ENCODE measurements at regions not wholly inside any gene's neighbourhood (a gene's known extent, or its start where the extent isn't known, plus 50 kb on each side); places are given as distances from the start of the nearest gene placed in this dataset.
"Not testable (repeated sequence)": the region's sequence is repeated elsewhere in the genome, so short reads cannot be mapped to it uniquely, and the experiment has no call there.

DNA sequence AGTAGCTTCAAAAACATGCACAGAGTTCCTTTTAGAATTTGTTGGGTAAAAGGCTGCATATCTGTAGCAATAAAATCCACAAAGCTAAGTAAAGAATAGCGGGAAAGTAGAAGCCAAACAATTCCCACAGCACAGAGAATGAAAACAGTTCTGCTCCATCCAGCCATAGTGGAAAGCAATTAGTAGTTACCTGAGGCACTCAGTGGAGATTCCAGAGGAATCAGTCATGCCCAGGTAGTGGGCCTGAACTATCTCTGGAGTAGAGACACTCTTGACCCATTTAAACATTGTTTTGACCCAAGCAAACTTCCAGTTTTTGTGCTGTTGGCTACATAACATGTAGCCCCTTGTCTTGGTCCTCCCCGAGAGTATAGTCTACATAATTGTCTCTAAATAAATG lies 559.5 kb upstream of the PTCHD4 start:
- intact Hi-C loops (cut with DNase I) = no loop called here
- no peak for TF ChIP-seq POLR2A (IDR thresholded peaks at IDR 0.05)
- TF ChIP-seq, protein P1, sequence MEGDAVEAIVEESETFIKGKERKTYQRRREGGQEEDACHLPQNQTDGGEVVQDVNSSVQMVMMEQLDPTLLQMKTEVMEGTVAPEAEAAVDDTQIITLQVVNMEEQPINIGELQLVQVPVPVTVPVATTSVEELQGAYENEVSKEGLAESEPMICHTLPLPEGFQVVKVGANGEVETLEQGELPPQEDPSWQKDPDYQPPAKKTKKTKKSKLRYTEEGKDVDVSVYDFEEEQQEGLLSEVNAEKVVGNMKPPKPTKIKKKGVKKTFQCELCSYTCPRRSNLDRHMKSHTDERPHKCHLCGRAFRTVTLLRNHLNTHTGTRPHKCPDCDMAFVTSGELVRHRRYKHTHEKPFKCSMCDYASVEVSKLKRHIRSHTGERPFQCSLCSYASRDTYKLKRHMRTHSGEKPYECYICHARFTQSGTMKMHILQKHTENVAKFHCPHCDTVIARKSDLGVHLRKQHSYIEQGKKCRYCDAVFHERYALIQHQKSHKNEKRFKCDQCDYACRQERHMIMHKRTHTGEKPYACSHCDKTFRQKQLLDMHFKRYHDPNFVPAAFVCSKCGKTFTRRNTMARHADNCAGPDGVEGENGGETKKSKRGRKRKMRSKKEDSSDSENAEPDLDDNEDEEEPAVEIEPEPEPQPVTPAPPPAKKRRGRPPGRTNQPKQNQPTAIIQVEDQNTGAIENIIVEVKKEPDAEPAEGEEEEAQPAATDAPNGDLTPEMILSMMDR (IDR thresholded peaks at IDR 0.05) = no peak
- H3K4me3 ChIP-seq (replicated peaks in 1 of 3) = no peak overlapping the region
- 65 to 69% methylated on average over 2 of the region's 2 CpGs for WGBS, 2 donors
- no peak overlapping the region for H3K27ac ChIP-seq
- no peaks in the 10 kb centered on the region for H3K9me3 ChIP-seq
- no peaks in the 10 kb centered on the region for H3K27me3 ChIP-seq
- H3K4me1 ChIP-seq = no peaks in the 10 kb centered on the region
- DNase-seq = no peak
- H3K36me3 ChIP-seq = no peaks in the 10 kb centered on the region

DNA sequence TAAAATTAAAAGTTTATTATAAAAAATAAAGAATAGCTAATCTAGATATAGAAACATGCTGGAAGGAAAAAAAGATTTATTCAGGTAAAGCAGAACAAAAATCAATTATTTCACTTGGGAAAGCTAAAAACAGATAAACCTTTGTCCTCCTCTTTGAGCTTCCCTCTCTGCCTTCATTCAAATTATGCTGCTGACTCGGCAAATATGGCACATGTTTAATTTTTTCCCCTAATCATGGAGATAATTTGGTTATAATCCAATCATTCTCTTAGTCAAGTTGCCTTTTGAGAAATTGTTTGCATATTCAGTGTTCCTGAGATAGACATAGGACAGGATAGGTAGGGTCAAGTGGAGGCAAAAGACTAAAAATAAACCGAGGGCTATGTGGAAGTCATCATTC lies 556.8 kb upstream of the PTCHD4 start:
- TF ChIP-seq, protein P1 (IDR thresholded peaks at IDR 0.05) = no peak
- TF ChIP-seq POLR2A (IDR thresholded peaks at IDR 0.05) = no peak
- intact Hi-C loops (cut with DNase I) = no loop called here
- Histone ChIP-seq H3K9me3 (no peaks in the 10 kb centered on the region), H3K36me3 (no peaks in the 10 kb centered on the region), H3K4me3 (replicated peaks in 1 of 3) (no peak overlapping the region), H3K4me1 (no peaks in the 10 kb centered on the region), H3K27ac (no peak overlapping the region), H3K27me3 (no peaks in the 10 kb centered on the region)
- 48 to 58% methylated on average over 2 of the region's 2 CpGs for WGBS, 2 donors
- DNase-seq = no peak

DNA sequence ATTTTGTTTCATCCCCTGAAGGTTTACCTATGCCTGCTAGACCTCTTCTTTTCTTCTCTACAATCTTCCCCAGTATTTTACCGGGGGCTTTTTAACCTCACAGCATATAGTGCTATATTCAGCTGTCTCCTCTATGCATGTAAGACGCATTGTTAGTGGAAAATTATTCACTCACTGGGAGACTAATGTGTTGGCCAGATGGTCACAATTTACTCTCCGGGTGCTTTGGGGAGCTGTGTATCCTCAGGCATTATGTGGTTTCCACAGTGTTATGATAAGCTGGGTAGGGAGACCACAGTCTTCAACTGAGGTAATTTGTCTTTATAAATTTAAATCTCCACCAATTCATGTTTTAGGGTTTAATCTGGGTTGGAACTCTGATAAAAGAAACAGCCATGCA lies 553.8 kb upstream of the PTCHD4 start:
- no peak overlapping the region for H3K27ac ChIP-seq
- no peaks in the 10 kb centered on the region for H3K9me3 ChIP-seq
- DNase-seq = no peak
- 59 to 69% methylated on average over 3 of the region's 3 CpGs for WGBS, 2 donors
- no peaks in the 10 kb centered on the region for H3K27me3 ChIP-seq
- intact Hi-C loops (cut with DNase I) = no loop called here
- TF ChIP-seq, protein P1 (IDR thresholded peaks at IDR 0.05) = no peak
- no peak for TF ChIP-seq POLR2A (IDR thresholded peaks at IDR 0.05)
- no peaks in the 10 kb centered on the region for H3K4me1 ChIP-seq
- H3K36me3 ChIP-seq = no peaks in the 10 kb centered on the region
- no peak overlapping the region for H3K4me3 ChIP-seq (replicated peaks in 1 of 3)

DNA sequence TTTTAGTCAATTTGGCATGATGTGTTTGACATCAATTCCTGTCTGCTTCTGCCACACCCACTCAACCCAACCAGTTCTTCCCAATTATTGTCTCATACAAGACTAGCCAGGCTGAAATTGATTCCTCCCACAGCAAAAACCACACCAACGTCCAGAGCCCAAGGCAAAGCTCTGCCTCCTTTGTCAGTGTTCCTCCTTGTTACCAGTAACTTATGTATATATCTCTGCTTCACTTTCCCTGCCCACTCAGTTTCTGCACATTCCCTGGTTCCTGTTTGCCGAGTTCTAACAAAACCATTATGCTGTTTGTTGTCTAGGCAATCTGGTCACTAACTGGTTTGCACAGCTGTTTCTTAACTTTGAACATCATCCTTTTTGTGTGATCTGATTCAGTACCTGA lies 547.9 kb upstream of the PTCHD4 start:
- H3K36me3 ChIP-seq = no peaks in the 10 kb centered on the region
- WGBS, 2 donors = 45 to 57% methylated on average over 2 of the region's 2 CpGs
- H3K27me3 ChIP-seq = no peaks in the 10 kb centered on the region
- TF ChIP-seq, protein P1 (IDR thresholded peaks at IDR 0.05) = no peak
- TF ChIP-seq POLR2A (IDR thresholded peaks at IDR 0.05) = no peak
- intact Hi-C loops (cut with DNase I) = no loop called here
- no peaks in the 10 kb centered on the region for H3K4me1 ChIP-seq
- H3K27ac ChIP-seq = no peak overlapping the region
- no peak for DNase-seq
- H3K4me3 ChIP-seq (replicated peaks in 1 of 3) = no peak overlapping the region
- H3K9me3 ChIP-seq = no peaks in the 10 kb centered on the region

DNA sequence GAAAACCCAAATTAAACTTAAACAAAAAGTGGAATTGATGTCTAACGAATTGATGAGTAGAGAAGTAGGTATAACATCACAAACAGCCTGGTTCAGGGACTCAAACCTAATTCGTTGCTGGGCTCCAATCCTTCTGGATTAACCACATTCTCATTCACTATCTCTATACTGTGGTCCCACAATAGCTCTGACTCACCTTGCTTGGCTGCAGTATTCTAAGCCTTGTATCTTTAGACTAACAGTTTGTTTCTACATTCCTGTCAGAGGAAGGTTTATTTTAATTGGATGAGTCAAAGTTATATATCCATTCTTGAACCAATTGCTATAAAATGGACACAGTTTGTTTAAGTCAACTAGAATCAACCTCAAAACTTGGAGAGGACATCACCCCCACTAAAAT lies 530.5 kb upstream of the PTCHD4 start:
- no peaks in the 10 kb centered on the region for H3K4me1 ChIP-seq
- no peak for DNase-seq
- H3K27ac ChIP-seq = no peak overlapping the region
- H3K9me3 ChIP-seq = no peaks in the 10 kb centered on the region
- no peaks in the 10 kb centered on the region for H3K36me3 ChIP-seq
- intact Hi-C loops (cut with DNase I) = no loop called here
- WGBS, 2 donors = 71 to 81% methylated on average over 2 of the region's 2 CpGs
- H3K4me3 ChIP-seq (replicated peaks in 1 of 3) = no peak overlapping the region
- H3K27me3 ChIP-seq = no peaks in the 10 kb centered on the region
- TF ChIP-seq, protein P1 (IDR thresholded peaks at IDR 0.05) = no peak
- TF ChIP-seq POLR2A (IDR thresholded peaks at IDR 0.05) = no peak

DNA sequence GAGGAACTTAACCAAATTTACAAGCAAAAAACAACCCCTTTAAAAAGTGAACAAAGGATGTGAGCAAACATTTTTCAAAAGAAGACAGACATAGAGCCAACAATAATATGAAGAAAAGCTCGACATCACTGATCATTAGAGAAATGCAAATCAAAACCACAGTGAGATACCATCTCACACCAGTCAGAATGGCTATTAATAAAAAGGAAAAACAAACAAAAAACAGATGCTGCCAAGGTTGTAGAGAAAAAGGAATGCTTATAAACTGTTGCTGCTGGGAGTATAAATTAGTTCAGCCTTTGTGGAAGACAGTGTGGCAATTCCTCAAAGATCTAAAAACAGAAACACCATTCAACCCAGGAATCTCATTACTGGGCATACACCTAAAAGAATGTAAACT lies 527.8 kb upstream of the PTCHD4 start:
- H3K9me3 ChIP-seq; intact Hi-C loops (cut with DNase I); H3K27ac ChIP-seq; H3K36me3 ChIP-seq; DNase-seq; H3K27me3 ChIP-seq; H3K4me1 ChIP-seq; H3K4me3 ChIP-seq (replicated peaks in 1 of 3): not testable (repeated sequence)
- WGBS, 2 donors = 48 to 49% methylated on average over 1 of the region's 1 CpG
